ENCODE measurements at regions not wholly inside any gene's neighbourhood (a gene's known extent, or its start where the extent isn't known, plus 50 kb on each side); places are given as distances from the start of the nearest gene placed in this dataset.

GRCh38 chr4:108360754-108361445, 192.2 kb upstream of the LEF1 start:
- no peak for DNase-seq

GRCh38 chr4:108359986-108360681, 191.4 kb upstream of the LEF1 start:
- DNase-seq = no peak

DNA sequence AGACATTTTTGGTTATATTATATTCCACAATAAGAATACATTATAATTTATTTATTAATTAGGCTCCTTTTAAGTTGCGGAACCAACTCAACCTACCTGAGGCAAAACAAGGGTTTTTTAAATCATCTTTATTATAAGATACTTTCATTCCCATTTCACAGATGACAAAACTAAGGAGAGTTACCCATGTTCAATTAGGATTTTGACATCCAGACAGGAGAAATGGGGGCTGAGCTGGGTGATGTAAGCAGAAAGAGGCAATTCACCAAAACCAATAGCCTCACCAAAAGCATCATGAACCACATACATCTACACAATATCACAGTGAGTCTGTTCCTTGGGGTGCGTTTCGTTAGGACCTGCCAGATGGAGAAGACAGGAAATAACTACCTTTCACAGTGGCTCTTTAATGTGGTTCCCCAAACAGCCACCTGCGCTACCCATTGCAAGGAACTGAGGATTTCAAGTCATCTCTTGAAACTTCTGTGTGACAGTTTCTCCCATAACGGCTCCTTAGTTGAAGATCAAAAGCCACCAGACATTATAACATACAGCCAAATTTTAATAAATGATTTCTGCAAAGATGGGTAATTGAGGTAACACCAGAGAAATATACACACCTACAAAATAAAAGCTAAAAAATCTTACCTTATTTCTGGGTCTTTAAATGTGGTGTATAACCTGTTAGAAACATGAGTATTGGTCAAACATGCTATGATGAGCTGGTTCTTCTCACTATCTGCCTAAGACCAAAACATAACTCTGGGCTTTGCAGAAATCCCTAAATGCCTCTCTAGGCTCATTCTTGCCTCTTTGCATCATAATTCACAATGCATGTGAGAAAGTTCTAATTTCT, 190.6 kb upstream of the LEF1 start:
- DNase-seq = no peak

GRCh38 chr4:108355902-108356535, 187.3 kb upstream of the LEF1 start:
- DNase-seq = no peak

DNA sequence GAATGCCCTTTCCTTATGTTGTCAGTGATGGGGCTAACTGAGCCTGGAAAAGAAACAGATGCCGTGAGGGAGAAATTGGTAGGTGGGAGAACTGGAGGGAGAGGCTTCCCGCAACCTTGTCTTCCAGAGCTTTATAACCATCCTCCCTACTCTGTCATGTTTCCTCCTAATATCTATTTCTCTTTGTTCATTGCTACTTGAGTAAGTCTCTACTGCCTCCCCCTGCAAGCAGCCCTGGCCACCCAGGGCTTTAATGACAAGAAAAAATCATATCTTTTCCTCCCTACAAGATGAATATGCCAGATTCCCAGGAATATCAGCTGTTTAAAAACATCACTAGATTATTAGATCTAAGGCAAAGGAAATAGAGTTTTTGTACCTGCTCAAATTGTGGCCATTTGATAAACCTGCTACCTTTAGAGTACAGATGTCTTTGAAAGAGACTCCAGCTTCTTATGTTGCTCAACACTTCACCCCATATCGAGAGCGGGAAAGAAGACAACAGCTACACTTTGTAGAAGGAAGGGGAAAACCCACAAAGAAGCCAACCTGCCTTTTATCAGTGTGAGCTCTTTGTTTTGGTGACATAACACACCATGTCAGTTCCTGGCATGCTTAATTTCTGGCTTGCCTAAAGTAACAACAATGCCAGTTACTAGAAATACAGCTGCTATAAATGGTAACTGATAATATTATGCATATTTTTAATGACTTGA, 186.6 kb upstream of the LEF1 start:
- DNase-seq = no peak

DNA sequence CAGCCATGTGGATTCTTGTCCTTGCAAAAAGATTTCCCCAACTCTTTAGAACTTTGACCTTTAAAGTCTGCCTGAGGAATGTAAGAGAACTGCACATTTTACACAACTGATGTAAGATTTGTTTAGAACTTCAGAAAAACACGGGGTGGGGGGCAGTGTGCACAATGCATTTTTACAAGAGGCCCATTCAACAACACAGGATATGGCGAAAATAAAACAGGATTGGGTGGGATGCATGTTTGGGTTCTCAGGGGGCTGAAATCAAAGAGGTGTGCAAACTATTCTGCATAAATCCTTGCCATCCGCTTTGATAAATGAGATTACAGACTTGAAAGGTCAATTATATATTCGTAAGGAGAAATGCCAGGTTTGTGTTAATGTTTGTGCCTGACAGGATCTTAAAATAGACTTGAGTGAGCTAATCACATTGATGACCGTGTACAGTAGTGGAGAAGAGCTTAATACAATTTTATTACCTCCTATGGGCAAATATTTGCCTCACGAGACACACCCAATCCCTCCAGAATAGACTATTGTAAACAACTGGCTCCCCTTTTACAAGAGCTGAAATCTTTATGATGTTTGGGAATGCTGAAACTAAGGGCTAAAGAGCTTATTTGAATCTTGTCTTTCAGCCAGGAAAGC, 184.1 kb upstream of the LEF1 start:
- DNase-seq = no peak

- DNase-seq = no peak
Measured at GRCh38 chr4:108351791-108352190, 183.1 kb upstream of the LEF1 start.

- no peak for DNase-seq
Measured at GRCh38 chr4:108350332-108350731, 181.6 kb upstream of the LEF1 start.

- DNase-seq = no peak
Measured at GRCh38 chr4:108346818-108347210, 178.1 kb upstream of the LEF1 start.

DNA sequence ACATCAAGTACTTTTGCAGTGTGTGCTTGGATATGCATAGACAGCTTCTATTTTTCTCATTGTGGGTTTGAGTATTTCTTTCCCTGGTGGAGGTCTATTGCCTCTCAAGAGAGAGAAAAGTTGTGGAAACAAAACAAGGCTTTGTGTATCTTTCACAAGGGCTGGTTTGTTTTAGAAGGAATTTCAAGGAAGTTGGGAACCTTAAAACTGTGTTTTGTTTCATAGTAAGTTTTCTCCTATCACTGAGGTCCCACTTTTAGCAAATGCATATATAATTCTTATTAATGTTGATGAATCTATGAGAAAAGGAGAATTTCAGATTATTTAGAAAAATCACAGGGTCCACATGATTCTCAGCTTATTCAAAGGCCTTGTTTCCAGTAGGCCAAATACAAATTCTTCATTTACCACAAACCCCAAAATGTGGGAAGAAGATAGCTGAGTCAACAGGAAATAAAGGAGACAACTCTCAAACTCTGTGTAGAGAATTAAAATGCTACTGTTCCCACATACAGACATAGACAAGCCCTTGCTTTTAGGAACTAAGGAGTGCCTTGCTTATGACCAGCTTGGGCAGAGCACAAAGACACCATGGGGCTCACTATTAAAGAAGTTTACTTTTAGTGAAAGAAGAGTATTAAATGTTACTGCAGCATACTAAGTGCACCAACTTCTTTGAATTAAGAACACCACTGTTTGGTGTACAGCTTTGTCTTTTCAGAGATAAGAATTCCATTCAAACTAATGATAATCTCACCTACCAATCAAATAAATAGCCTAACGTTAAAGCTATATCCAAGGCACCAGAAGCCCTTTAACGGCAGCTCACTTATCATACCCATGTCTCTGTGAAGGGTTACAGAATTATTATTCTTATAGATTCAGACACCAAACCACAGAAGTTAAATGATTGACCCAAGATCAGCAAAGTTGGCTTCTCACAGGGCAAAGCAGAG, 177.4 kb upstream of the LEF1 start:
- DNase-seq = no peak

- no peak for DNase-seq
Measured at GRCh38 chr4:108342325-108342970, 173.7 kb upstream of the LEF1 start.

GRCh38 chr4:108337923-108338322, 169.2 kb upstream of the LEF1 start:
- no peak for DNase-seq

DNA sequence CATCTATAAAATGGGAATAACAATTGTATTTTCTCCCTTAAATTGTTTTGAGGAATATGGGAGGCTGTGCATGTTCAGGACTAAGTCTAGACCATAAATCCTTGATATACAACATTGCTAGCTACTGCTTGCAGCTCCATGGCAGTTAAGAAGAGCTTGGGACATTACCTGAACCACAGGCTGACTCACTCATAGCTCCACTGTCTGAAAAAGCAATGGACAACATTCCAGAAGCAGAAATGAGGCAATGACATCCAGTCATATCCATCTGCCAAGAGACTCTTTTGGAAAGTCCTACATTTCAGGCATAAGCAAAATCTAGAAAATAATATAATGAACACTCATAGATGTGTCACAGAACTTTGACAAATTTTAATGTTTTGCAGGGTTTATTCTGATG, 167.3 kb upstream of the LEF1 start:
- no peak for DNase-seq

DNA sequence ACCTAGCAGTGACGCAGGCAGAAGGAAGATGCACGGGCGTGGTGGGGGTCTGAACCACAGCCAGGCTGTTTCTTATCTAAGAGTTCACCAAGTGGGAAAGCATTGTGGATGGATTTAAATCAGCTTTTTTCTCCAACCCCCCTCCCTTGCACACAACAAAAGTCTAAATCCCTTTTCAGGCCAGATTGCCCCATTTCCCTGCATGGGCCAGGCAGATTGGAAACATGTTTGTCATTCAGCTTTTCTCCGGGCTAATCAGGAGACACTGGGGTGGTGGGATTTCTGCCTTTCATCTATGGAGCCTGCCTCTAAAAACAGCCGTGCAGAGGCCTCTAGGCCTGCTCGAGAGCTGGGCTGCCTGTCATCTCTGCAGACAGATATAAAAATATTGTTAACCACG, 166.3 kb upstream of the LEF1 start:
- DNase-seq = no peak

DNA sequence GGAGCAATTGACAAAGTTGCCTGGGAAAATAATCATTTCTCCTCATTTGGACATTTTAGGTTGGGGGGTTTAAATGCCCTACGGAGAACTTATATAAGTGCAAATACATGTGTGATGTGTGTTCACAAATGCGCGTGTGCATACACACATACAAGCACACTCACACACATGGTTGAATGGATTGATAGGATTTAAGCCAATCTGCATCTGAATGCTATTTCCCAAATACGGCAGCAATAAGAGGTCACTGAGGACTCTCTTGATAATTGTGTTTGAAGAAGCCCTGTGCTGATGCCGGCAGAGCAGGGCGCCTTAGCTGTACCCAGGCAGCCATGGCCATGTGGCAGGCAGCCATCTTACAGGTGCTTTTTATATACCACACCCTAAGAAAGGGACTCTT, 165.3 kb upstream of the LEF1 start:
- no peak for DNase-seq

DNA sequence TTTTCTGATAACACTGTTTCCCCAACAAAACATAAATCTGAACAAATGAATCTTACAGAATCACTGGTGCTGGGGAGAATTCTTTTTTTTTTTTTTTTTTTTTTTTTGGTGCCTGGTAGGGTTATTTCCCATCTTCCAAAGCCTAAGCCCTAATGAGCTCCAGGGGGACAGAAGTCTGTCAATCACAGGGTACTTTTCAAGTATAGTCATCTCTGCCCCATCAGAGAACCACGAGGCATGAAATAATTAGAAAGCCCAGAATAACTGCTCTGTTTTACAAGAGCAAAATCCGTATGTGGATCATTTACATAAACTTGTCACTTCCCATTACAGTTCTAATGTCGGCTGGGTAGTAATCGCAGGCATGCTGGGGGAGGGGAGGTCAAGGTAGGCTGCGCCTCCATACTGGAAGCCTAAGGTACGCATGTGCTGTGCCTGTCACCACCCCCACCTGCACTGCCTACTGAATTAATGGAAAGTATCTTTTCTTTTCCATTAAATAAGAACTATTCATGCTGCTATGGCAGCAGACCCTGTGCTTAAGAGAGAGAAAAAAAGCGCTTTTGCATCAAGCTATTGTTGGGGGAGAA, 164.7 kb upstream of the LEF1 start:
- no peak for DNase-seq

DNA sequence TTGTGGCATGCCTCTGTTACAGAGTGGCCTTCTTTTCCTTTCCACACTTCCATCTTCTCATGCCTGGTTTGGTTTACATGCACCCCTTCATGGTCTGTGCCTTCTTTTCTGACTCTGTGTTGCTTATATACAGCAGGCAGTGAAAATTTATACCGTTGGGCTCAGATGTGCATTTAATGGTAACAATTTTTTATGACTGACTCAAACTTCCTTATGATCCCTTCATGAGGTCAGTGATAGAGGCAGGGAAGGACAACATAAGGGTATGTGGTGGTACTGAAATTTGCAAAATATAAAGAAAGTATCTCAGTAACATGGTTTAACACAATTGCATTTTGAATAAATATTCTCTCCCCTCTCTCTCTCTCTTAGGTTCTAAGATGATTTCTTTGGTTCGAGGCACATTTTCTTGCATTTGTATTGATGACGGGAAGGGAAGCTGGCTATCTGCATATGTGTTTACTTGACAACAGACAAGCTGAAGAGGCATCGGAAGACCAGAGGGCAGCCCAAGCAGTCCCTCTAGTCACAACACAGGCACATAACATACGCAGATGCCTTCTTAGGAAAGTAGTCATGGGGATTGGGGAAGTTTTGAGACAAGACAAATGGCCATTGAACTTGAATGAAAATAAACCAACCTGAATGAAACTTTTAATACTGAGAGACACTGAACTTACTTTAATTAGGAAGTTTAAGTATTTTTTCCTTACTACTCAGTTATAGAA, 163.3 kb upstream of the LEF1 start:
- no peak for DNase-seq

DNA sequence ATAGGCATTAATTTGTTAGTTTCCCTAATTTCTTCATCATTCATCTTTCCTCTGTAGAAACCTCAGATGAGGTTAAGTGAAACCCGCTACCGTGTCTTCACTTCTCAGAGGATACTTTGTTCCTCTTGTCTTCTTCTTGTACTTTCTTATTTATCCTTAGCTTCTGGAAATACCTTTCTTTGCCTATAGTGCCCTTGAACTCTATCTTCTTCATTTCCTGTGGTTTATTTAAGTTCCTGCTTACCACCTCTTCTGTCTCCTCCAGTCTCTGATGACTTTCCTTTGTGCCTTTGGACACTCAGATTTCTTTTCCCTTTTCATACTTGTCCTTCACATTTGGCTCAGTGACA, 159.6 kb upstream of the LEF1 start:
- DNase-seq = no peak

Measured in inflammatory macrophage (primary cell).